Hematopoietic multipotent progenitor cell treated with erythropoietin and hydrocortisone succinate and interleukin-3 and kit ligand, for 17 days (in vitro differentiated cells): ENCODE measurements at regions not wholly inside any gene's neighbourhood (a gene's known extent, or its start where the extent isn't known, plus 50 kb on each side); places are given as distances from the start of the nearest gene placed in this dataset.
A peak's percentile ranks its signal among the peaks of the same experiment; 100 is the strongest.
"Not testable (repeated sequence)": the region's sequence is repeated elsewhere in the genome, so short reads cannot be mapped to it uniquely, and the experiment has no call there.

ENCODE experiments used
- DNase-seq: peaks from one replicate; pipeline ENCODE4 v3.0.0-alpha.2; 2015; ENCODE audit warnings: low spot score

DNA sequence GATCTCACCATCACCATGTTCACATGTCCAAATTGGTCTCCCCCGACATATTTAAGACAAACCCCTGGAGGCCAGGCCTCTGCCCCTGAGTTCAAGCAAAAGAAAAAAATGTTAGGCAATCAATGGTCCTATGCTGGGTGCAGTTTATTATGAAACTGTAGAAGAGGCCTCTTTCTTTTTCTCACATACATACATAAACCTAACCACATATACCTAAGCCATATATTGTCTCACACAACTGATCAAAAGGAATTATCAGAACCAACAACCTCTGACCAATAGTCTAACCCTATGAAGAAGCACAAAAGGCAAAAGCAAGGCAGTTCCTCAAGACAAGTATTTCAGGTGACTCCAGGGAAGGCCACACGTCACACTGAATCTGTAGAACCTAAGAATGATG lies 49.9 kb downstream of the ILRUN start:
- no peak for DNase-seq

DNA sequence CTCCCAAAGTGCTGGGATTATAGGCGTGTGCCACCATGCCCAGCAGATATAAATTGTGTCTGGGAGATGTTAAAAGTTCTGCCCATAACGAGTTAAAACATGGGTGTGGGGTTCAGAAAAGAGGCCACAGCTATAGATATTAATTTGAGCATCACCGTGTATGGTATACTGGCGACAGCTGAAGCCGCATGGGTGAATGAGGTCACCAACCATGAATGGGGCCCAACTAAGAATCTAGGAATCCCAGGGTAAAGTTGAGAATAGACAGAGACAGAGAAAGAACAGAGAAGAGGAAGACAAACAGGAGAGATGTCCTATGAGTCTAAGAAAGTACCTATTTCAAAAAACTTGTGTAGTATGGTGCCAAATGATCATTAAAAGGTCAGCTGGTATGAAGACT lies 50.9 kb downstream of the ILRUN start:
- no peak for DNase-seq

DNA sequence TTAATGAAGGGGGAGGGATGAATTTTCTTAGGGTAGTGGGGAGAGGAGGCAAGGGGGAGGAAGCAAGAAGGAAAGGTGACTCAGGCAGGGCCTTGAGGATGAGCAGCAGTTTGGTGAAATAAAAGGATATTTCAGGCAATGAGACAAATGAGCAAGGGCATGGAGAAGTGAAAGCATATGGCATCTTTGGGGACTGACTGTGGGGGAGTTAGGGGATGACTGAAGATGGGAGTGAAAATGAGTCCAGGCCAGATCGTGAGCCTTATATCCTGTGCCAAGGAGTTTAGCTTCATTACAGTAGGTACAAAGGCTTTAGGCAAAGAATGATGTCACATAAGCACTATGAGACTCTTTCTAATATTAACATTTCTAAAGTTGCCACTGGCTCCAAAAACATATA lies 51.9 kb downstream of the ILRUN start:
- DNase-seq = no peak

DNA sequence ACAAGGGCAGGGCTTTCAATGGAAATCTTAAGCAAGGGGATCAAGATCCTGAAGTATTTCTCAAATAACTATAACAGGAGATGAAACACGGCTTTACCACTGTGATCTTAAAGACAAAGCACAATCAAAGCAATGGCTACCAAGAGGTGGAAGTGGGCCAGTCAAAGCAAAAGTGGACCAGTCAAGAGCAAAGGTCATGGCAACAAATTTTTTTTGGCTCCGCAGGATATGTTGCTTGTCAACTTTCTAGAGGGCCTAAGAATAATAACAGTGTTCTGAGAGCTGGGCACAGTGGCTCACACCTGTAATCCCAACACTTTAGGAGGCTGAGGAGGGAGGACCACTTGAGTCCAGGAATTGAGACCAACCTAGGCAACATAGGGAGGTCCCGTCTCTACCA lies 54.1 kb downstream of the ILRUN start:
- no peak for DNase-seq

DNA sequence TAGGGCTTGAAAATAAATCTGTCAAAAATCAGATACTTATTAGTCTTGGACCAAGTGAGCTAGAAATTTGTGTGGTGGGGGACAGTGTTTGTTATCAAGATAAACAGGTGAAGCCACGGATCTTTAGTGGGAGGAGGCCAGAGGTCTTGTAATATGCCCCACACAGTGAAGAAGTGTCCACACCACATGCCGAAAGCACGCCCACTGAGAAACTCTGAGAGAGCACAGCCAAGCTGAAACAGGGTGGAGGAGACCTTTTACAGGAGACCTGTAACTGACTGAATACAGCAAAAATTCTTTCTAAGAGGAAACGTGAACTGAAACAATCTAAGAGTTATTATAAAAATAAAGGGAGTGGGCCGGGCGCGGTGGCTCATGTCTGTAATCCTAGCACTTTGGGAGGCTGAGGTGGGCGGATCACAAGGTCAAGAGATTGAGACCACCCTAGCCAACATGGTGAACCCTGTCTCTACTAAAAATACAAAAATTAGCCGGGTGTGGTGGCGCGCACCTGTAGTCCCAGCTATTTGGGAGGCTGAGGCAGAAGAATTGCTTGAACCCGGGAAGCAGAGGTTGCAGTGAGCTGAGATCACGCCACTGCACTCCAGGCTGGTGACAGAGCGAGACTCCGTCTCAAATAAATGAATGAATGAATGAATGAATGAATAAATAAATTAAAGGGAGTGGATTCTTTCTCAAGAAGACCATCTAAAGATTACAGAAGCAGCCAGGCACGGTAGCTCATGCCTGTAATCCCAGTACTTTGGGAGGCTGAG lies 56.3 kb downstream of the ILRUN start:
- not testable (repeated sequence) for DNase-seq

DNA sequence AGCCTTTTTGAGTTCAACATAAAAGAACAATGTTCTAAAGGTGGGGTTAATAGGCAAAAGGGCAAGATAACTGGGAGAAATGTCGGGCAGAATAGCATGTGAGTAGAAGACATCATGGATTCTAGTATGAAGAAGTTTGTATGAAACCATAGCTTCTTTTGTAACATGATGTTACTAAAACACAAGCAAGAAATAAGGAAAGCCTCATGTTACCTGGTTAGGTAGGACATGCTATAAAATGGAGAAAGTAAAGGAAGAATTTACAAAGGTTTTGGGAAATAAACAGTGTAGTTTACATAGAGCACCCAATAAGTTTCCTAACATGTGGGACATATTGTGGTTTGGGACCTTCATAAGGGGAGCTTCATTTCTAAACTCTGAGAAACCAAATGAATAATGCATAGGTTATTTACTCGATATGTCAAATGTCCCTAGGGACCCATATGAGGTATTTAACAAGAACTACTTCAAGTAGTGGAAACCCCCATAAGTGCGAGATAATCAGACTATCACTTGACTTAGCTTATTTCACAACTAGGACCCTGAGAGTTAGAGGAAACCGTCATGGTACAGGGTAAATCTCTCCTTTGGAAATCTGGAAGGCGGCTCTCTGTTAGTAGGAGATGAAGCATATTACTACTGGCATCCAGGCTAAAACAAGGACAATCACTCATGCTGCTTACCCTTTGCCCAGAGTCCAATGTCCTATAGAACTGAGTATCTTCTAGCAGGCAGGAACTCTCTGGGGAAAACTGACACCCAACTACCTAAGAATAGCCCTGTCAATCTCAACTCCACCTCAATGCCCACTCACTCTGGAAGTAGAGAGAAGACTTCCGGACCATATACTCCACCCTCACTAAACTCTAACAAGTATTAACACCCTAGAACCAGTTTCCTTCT lies 57.5 kb downstream of the ILRUN start:
- no peak for DNase-seq

DNA sequence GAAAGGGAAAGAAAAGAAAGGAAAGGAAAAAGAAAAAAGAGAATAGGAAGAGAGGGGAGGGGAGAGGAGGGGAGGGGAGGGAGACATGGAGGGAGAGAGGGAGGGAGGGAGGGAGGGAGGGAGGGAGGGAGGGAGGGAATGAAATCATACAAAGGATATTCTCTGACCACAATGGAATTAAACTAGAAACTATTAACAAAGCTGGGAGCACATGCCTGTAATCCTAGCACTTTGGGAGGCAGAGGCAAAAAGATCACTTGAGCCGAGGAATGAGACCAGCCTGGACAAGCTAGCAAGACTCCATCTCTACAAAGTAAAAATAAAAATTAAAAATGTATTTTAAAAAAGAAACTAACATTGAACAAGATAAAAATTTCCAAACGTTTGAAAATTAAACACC lies 62.8 kb downstream of the ILRUN start:
- DNase-seq = no peak

DNA sequence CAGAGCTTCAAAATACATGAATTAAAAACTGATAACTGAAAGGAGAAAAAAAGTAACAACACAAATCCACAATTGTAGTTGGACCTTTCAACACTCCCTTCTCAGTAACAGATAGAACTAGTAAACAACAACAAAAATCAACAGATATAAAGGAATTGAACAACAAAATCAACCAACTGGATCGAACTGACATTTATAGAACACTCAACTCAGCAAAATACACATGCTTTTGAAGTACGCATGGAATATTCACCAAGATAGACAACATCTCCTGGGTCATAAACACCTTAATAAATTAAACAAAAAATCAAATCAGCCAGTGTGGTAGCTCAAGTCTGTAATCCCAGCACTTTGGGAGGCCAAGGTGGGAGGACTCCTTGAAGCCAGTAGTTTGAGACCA lies 63.3 kb downstream of the ILRUN start:
- no peak for DNase-seq

DNA sequence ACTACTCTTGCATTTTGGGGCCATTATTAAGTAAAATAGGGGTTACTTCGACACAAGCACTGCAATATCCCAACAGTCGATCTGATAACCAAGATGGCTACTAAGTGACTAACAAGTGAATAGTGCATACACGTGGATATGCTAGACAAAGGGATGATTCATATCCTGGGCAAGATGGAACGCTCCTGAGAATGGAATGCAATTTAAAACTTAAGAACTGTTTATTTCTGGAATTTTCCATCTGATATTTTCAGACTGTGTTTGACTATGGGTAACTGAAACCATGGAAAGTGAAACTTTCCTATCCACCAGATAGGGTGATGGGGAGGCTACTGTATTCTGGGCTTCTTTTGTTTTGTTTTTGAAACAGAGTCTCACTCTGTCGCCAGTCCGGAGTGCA lies 66.5 kb downstream of the ILRUN start:
- DNase-seq = no peak

DNA sequence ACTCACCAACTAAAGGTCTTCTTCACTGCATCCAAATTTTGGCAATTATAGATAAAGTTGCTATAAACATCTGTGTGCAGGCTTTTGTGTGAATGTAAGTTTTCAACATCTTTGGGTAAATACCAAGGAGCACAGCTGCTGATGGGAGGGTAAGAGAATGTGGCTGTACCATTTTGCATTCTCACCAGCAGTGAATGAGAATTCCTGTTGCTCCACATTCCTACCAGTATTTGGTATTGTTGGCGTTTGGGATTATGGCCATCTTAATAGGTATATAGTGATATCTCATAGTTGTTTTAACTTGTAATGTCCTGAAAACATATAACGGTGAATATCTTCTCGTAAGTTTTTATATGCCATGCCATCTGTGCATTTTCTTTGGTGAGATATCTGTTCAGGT lies 69.3 kb downstream of the ILRUN start:
- no peak for DNase-seq

DNA sequence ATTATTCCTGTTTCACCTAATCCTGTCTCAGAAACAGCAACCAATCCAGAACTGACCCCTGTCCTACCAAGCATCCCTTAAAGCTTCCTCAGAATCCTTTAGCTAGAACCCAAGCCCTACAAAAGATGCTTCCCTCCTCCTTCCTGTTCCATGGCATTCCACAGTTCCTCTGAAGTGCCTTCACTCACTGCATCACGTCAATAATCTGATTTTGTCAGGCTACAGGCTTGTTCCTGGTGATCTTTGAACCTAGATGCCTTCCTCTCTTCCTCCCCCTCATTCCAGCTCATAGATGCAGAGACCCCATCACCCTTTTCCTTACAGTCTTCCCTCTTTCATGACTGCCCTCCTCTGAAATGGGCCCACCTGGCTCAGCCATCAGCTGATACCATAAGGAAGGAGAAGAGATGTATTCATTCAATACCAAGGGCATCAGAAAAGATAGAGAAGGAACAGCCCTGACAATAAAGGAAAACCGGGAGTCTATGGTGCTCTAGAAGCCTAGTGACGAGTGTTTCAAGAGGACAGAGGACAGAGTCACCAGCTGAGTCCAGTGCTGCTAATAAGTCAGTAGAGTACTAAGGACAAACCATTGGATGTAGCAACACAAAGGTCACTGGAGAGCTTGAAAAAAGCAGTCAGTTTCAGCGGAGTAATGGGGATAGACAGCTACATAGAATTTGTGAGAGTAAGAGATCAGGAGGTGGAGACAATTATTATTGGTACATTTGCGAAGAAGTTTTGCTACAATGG lies 62.5 kb upstream of the SPDEF start:
- no peak for DNase-seq

DNA sequence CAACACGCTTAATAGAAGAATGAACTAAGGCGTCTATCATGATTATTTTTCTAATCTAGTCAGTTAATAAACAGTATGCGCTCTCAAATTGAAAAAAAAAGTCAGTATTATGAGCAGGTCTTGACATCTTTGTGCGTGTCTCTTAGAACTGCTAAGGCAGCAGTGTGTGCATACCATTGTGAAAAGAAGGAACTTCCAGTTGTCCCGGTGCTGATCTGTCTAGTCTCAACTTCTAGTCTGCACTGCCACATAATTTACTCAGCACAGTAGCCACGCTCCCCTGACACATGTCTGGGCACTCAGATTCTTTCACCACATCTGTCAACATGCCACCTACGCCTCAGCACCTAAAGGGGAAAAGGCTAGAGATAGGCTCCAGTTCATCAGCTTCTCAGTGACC lies 61.1 kb upstream of the SPDEF start:
- no peak for DNase-seq

DNA sequence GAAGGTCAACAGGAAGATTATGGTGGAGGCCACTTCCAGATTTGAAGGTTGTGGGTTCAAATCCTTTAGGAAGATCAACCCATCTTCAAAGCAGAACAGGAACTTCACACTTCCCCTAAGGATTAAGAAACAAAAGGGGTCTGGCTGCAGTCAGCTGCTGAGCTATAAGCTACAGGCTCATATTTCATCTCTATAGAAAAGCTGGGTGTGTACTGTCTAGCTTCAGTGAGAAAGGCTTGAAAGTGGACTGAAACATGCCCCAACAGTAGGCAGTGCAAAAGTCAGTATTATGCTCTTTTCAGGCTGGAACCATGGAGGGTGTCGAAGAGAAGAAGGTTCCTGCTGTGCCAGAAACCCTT lies 60.1 kb upstream of the SPDEF start:
- DNase-seq = no peak

DNA sequence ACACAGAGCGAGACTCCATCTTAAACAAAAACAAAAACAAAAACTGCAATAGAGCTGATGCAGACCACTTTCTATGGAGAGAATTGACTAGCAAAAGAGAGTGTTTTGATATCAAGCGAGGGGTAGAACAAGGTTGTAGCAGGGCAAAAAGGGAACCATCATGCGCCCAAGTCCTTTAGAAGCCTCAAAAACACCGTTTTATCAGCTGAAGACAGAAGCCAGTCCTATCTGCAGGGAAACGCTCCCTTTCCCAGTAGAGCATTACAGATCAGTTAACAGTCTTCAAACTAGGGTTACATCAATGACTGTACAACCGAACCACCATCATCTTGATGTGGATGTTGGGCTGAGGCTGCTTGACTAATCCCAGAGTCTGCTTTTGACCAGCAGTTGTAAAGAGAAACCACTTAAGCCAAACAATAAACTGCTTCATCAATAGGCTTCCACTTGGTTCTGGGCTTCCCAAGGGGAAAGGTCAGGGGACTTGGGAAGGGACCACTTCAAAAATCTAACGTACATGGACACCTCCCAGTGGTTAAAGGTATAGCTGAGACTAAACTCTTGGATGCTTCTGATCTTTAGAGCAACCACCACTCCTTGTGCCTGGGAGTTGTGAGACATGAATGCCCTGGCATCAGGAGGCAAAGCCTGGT lies 59.6 kb upstream of the SPDEF start:
- DNase-seq = peak; percentile 62

DNA sequence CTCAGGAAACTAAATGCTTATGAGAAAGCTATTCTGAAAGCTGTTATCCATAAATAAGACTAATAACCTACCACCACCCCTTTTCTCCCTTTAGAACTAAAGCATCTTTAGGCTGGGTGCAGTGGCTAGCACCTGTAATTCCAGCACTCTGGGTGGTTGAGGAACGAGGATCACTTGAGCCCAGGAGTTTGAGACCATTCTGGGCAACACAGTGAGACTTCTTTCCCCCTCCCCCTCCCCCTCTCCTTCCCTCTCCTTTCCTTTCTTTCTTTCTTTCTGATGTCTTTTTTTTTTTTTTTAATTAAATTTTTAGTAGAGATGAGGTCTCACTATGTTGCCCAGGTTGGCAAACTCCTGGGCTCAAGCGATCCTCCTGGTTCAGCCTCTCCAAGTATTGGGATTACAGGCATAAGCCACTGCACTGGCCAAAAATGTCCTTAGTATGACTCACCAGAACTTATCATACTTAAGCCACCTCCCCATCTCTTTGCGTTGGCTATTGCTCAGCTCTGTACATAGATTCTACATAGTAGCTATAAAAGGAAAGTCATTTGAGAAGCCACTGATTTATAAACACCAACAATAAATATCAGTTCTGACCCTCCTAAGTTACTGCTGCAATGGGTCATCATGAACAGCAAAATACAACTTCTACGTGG lies 54.8 kb upstream of the SPDEF start:
- peak; percentile 85 for DNase-seq

DNA sequence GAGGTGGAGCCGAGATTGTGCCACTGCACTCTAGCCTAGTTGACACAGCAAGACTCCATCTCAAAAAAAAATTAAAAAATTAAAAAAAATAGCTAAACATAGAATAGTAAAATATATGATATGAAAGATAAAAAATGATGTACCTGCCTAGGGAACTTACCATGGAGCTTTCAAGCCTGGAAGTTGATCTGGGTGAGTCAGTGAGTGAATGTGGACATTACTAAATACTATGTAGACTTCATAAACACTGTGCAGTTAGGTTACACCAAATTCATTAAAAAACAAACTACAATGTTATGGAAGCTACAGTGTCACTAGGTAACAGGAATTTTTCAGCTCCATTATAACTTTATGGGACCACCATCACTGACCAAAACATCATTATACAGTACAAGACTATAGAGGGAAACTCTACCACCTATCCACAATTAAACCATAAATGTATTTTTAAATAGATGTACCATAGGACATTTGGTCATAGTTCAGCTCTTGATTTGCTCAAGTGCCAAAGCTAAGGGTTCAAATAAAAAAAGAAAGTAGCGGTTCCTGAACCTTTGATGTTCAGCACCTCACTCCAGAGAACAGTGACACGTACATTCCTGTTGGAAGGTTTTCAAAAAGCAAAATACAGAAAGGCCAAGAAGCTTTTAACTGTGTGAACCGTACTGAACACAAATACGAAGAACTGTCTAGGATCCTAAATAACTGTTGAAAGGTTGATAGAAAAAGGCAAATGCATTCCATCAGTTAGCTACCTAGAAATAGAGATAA lies 52.4 kb upstream of the SPDEF start:
- no peak for DNase-seq

DNA sequence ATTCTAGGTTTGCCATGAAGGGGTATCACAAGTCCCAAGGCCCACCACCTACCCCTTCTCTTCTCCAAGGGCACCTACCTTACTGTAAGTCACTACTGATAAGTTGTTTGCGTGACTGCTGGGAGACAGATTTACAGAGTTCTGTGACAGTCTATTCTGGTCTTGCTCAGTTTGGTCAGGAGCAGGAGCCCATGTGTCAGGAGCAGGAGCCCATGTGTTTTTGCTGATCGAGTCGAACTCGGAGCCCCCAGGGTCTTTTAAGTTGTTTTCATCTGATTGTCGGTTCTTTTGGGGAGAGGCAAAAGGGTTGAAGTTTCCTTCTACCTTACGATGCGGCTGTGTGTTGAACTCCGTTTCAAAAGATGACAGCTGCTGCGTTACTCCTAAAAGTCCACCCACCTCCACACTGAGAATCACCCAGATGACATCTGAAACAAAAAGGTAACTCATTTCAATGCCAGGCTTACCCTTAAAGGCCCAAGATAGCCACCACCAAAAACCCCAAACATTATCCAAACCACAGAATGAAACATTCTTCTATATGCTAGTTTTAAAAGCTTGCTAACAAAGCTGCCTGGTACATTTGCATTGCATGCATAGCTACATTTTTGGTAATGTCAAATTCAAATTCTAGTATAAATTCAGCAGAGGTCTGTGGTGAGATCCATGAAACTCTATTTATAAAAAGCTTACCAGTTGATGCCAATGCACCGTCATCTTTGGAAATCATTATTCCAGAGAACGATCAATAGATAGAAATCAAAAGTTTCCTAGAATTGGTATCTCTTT lies 50.5 kb upstream of the SPDEF start:
- no peak for DNase-seq
